COR-L47 (cell line): ENCODE measurements at regions not wholly inside any gene's neighbourhood (a gene's known extent, or its start where the extent isn't known, plus 50 kb on each side); places are given as distances from the start of the nearest gene placed in this dataset.
"Not testable (repeated sequence)": the region's sequence is repeated elsewhere in the genome, so short reads cannot be mapped to it uniquely, and the experiment has no call there.

Experiments
- DNase-seq: peaks from one replicate; lab custom pipeline; 2025; lab: John Stamatoyannopoulos, UW

DNA sequence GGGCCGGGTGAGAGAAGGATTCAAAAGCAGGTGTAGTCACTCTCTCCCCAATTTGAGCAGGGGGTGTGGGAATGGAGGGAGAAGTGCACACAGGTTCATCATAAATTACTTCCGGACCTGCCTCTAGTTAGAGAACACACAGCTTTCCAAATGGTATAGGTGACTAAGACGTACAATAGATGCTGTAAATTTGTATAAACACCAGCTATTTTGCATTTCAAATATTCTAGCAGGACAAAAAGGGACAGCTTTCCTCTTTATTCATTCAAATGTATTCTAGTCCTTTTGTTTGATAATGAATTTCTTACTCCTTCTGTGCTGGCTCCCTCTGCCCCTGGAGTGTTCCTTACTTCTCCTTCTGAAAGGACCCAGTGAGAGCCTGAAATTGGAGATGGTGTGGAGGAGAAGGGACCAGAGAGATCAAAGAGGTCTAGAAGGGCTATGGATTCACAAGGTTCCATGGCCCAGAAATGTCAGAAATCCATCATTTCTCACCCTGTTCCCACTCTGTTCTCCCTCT lies 53.2 kb upstream of the SH3BP4 start:
- no peak for DNase-seq

DNA sequence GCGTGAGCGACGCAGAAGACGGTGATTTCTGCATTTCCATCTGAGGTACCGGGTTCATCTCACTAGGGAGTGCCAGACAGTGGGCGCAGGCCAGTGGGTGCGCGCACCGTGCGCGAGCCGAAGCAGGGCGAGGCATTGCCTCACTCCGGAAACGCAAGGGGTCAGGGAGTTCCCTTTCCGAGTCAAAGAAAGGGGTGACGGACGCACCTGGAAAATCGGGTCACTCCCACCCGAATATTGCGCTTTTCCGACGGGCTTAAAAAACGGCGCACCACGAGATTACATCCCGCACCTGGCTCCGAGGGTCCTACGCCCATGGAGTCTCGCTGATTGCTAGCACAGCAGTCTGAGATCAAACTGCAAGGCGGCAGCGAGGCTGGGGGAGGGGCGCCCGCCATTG lies 63.4 kb upstream of the SH3BP4 start:
- not testable (repeated sequence) for DNase-seq

DNA sequence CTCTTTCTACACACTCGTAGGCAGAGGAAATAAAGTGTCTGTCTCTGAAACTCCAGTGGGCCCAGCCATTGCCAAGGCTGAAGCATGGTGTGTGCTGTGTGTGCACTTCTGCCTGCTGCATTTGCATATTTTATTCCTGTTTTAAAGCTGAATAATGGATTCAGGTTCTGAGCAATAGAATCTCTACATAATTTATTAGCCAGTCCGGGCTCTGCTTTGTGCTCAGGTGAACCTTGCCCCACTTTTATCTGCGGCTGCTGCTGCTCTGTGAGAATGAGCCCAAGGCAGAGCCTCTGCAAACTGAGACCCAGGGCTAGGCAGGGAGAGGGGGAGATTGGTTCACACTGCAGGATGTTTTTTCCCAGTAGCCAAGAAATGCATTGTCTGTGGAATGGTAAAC lies 64.6 kb upstream of the SH3BP4 start:
- no peak for DNase-seq

DNA sequence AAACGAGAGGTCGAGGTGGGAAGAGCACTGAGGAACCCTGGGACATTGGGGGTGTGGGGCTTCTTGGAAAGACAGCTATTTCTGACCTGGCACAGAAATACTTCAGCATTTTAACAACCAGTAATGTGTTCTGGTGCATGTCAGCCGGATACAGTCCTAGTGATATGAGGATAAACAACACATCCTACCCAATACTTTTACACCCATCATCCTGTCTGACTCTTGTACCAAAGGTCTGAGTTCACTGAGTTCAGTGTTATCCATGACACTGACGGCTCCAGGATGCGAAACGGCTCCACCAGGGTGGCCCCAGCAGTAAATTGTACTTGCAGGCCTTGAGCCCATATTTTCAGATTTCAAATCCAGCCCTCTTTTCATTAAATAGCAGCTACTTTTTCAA lies 65.9 kb upstream of the SH3BP4 start:
- DNase-seq: no peak

DNA sequence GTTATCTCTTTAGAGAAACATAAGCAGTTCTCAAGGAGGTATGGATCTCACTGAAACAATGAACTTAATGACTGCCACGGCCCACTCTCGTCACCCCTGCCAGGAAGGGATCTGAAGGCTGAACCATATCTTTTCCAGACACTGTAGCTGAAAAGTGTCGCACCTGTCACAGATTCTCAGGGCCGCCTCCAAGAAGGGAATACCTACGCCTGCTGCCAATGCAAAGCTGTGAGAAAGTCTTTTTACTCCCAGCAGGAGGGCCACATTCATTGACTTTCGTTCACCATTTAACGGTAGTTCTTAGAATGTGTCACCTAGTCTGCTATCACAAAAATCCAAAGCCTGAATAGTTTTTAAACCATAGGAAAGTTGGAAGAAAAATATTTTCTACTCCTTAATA lies 66.7 kb upstream of the SH3BP4 start:
- DNase-seq: no peak

DNA sequence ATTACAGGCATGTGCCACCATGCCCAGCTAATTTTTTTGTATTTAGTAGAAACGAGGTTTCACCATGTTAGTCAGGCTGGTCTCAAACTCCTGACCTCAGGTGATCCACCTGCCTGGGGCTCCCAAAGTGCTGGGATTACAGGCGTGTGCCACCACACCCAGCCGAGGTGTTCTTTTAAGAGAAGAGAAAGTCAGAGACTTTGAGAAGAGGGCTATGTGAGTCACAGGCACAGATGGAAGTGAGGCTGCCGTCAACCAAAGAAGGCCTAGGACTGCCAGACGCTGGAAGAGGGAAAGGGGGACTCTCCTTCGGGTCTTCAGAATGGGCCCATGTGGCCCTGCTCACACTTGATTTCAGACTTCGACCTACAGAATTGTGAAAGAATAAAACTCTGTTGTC lies 67.2 kb upstream of the SH3BP4 start:
- DNase-seq: no peak

DNA sequence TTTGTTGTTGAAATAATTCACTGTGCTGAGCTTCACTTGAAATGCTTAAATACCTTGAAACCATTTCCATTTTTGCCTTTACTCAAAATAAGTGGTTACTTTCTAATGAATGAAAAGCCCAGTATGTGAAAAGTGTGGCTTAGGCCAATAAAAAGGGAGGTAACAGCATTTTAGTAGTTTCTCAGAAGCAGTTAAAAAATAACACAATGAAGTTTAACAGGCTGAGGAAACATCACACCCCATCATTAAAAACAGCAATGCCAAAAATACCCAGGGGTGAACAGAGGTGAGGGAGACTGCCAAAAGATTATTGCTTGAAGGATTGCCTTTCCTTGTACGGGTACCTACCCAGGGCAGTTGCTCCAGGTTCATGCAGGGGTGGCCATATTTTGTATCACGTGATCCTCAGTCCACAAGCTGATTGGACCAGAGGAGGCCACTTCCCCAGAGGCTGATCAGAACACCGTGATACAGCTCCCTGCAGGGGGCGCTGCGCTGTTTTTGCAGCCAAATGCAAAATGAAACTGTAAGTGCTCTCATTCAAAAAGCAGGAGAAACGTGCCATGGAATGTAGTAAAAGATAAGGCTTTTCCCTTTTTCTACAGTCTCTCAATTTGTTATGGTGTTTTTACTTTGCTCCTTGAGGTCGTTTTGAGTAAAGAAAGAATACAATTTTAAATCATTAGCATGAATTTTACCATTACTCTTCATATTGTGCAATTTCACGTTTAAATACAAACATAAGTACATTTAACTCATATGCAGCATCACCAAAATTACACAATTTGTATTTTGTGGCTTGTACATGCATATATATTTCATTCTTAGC lies 70.2 kb upstream of the SH3BP4 start:
- peak; percentile 6 for DNase-seq

DNA sequence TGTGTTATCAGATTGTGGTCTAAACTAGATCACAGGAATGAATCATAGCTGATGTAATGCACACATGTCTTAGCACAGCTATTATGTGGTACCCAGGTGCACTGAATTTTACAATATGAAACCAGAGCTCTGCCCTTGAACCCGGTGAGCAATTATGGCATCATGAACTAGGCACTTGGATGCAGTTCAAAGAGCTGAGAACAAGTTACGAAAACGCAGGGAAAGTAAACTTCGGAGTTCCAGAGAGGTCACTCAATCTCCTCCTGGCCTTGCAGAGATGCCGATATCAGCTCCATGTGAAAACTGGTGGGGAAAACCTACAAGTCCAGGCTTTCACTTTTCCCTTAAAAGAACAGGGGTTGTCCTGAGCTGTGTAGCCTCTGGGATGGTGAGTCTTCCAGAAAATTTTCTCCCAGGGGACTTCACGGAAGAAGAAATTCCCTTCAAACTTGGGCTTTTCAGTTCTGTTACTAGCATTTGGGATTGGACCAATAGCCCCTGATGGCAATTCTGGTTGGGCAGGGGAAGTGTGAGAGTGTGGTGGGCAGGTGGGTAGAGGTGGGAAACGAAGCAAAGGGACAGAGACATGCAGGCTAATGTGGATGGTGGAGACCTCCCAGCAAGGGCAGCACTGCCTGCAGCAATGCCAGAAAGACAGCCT lies 71.1 kb upstream of the SH3BP4 start:
- no peak for DNase-seq

DNA sequence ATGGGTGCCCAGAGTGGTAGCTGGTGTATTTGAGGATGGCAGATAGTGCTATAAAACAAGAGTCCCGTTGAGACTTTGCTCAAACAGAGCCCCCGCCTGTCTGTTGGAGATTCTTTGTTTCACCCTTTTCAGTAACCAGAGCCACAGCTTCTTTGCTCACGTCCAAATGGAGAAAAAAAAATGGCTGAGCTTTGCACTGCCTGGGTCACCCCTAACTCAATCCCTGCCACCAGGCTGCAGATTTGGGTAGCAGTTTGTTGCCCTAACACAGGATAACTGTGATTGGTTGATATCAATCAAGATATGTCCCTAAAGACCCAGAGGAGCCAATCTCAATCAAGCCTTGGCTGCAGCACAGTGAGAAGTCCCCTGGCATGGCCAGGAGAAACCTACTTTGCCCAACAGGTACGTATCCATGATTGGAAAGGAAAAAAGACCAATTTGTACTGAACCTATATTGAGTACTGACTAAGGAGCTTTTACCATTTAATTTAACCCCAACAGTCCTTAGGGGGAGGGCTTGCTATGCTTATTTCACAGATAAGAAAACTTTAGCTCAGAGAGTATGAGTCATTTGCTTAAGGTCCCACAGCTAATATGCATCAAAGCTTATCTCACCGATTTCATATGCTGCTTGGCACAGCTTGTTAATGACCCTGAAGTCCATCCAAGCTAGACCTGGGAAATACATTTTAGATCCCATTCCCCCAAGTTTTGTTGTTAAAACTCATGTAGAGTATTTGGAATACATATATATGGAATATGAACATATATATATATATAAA lies 72.0 kb upstream of the SH3BP4 start:
- no peak for DNase-seq

DNA sequence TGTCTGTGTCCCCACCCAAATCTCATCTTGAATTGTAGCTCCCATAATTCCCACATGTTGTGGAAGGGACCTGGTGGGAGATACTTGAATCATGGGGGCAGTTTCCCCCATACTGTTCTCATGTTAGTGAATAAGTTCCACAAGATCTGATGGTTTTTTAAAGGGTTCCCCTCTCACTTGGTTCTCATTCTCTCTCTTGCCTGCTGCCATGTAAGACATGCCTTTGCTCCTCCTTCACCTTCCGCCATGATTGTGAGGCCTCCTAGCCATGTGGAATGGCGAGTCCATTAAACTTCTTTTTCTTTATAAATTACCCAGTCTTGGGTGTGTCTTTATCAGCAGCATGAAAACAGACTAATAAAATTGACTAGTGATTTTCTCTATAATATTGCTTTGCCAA lies 75.2 kb upstream of the SH3BP4 start:
- DNase-seq: not testable (repeated sequence)

DNA sequence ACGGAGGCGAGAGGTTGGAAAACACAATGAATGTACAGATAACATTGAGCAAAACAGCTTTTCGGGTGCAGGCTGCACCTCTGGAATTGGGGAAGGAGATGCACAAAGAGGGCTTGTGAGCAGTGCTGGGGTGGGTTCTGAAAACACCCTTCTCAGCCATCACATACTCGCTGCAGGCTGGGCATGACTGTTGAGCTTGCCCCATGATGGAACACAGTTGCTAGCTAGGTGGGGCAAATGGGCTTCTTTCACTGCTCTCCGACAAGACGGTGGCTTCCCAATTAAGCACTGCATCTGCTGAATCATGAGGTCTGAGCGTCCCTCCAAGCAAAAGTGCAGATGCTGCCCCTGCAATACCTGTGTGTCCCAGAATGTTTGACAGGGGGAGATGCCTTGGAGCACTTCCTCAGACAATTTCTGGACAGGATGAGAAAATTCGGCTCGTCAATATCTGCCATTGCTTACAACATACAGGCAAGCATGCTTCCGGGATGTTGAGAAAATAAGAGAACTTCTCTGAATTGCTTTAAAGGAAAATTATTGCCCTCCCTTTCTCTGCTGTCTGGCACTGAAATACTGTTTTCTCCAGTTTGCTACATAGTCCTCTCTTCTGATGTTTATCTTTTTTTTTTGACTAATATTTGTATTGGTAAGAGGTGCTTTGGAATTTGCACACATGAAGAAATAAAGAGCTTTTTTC lies 77.3 kb upstream of the SH3BP4 start:
- no peak for DNase-seq

DNA sequence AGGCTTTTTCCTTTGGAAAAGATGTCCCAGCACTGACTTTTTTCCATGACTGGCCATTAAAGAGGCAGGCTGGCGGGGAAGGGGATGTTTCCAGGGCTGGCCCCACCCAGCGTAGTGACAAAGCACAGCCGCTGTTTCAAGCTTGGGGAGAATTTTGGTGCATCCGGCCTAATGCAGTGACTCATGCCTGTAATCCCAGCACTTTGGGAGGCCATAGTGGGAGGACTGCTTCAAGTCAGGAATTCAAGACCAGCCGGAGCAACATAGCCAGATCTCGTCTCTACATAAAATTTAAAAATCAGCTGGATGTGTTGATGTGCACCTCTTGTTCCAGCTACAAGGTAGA lies 78.0 kb upstream of the SH3BP4 start:
- no peak for DNase-seq

DNA sequence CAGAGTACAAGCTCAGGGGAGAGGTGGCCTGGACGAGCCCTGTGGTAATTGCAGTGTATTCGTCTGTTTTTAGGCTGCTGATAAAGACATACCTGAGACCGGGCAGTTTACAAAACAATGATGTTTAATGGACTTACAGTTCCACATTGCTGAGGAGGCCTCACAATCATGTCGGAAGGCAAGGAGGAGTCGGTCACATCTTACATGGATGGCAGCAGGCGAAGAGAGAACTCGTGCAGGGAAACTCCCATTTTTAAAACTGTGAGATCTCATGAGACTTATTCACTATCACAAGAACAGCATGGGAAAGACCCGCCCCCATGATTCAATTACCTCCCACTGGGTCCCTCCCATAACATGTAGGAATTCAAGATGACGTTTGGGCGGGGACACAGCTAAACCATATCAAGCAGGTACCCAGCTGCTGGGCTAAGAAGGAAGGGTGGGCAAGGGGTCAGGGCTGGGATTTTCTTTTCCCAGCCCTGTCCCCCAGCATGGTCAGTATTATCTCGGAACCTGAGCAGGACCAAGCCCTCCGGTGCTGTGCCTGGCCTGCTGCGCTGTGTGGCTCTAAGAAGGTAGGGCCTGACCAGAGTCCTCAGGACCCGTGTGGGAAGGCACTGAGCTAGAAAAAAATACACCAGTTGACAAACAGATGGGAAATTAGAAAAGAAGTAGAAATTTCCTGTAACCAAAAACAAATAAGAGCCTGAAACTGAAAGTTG lies 78.6 kb upstream of the SH3BP4 start:
- DNase-seq: no peak

DNA sequence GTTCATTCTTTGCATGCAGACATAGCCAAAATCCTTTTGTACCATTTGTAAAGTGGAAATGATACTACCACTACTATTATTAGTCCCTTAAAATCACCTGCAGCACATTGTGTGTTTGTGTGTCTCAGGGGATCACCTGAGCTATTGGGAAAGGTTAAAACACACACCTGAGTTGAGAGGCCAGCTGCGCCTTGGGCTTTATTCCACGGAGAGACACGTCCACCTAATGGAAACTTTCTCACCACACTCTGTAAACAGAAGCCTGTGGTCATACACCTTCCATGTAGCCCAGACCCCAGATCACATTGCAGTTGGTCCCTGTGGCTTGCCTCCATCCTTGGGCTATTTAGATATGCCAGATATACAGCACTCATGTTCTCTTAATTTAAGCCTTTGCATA lies 81.8 kb upstream of the SH3BP4 start:
- DNase-seq: no peak

DNA sequence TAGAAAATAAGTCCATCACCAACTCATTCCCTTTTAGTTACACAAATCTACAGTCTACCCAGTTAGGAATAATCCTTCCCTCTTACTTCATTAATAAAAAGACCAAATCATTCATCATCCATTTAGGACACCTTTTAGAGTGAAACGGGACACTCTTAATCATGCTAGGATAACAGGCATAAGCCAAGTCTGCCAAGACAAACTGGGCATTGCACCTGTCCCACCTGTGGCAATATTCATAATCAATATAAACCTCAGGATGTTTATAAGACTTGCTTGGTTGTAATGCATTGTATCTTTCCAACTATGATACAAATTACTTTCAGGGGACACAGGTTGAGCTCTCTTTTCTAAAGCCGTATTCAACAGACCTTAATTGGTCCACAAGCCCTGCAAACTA lies 82.7 kb upstream of the SH3BP4 start:
- DNase-seq: no peak

DNA sequence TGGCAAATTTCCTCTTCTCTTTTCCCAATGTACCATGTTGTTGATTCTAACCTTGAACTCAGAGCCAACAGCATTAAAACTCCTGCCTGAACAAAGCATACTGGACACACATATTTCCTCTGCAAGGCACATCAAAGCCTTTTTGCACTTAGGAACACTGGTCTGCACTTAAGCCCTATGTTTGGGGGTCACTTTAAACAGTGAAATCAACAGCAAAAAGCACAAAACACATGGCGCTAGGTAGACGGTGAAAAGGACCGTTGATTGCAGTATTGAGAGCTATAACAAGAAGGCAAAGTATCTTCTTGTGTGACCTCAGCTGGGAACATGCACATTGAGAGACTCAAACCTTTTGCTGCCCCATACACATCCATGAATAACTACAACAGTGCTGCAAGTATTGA lies 83.9 kb upstream of the SH3BP4 start:
- DNase-seq: no peak

DNA sequence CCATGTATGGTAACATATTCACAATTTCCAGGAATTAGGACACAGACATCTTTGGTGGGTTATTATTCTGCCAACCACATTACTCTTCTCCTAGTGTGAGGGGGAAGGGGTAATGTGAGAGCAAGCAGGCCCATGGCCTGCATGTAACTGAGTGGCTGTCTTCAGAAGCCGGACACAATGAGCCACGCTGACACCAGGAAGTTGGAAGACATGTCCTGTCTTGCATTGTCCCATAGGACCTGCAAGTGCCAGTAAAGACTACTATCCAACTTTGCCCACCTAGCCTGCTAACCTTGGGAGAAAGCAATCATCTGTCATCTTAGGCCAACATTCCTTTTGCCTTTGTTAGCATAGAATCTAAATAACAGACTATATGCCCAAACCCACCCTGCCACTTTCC lies 86.2 kb upstream of the SH3BP4 start:
- DNase-seq: no peak

DNA sequence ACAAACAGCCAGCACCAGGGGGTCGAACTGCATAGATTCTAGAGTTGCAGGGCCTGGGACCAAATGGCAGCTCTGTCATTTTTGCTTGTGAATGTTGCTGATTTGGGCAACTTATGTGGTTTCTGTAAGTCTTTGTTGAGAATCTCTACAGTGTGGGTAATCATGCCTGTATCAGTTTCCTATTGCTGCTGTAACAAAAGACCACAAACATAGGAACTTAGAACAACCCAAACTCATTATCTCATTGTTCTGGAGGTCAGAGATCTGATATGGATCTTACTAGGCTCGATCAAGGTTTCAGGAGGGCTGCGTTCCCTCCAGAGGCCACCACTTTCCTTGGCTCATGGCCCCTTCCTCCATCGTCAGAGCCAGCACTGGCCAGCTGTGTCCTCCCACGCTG lies 86.8 kb upstream of the SH3BP4 start:
- DNase-seq: no peak

DNA sequence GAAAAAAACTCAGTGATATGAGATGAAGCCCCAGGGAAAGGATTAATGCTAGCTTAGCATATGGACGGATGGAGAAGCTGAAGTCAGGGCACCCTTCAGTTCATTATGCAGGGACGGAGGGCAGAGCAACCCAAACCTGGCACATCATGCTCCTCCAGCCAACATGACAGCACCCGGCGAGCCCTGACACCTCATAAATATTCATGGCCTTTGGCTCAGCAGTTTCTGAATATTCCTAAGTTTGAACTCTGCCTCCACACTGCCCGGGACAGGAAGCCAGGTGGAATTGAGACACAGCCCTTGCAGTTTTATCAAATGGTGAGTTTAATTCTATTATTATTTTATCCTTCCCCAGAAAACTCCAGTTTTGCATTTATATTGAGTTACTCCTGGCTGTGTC lies 87.3 kb upstream of the SH3BP4 start:
- DNase-seq: no peak

DNA sequence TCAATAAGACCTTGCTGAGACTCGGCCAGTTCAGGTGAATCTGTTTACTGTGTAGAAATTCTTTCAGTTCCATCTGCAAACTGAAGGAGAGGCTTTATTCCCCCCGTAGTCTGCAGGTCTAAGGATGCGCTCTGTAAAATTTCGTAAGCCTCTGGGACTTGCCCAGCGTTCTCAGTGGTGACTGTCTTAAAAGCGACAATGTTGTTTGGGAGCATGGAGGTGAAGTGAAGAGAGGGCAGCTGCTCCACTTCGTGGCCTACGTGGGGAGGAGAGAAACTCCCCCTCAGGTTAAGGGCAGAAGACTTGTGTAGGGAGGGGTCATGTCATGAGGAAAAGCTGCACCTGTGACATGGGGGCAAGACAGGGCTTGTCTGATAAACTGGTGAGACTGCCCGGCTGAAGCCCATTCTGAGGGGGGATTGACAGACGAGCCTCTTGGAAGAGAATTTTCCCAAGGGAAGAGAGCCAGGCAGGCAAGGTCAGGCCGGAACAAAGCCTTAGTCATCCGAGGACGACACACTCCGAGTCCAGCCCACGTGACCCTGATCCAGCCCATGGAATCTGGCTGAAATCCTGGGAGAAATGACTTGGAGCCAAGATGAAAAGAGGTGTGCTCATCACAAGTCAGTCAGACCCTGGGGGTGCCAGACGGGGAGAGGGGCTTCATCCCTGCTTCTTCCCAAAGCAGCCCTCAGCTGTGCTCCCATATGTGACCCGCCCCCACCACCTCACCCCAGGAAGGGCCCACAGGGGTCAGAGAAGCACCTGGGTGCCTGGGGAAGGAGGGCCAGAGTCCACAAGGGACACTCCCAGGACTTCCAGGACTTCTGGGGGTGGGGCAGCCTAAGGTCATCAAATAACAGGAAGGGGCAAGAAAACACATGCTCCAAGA lies 88.5 kb upstream of the SH3BP4 start:
- DNase-seq: no peak
